ENCODE measurements at regions not wholly inside any gene's neighbourhood (a gene's known extent, or its start where the extent isn't known, plus 50 kb on each side); places are given as distances from the start of the nearest gene placed in this dataset.

- DNase-seq (ENCODE audit: low spot score) = no peak
Measured at GRCh38 chr21:38702196-38702595, 103.5 kb upstream of the ETS2 start.

GRCh38 chr21:38709876-38710275 is 95.9 kb upstream of the ETS2 start:
- DNase-seq (ENCODE audit: low spot score) = no peak

GRCh38 chr21:38712071-38712470 is 93.7 kb upstream of the ETS2 start:
- DNase-seq (ENCODE audit: low spot score) = no peak

GRCh38 chr21:38712664-38713063 is 93.1 kb upstream of the ETS2 start:
- DNase-seq (ENCODE audit: low spot score) = no peak

- no peak for DNase-seq (ENCODE audit: low spot score)
Measured at GRCh38 chr21:38714039-38714817, 91.5 kb upstream of the ETS2 start.

GRCh38 chr21:38714999-38715398 is 90.7 kb upstream of the ETS2 start:
- no peak for DNase-seq (ENCODE audit: low spot score)

- DNase-seq (ENCODE audit: low spot score) = no peak
Measured at GRCh38 chr21:38716088-38716487, 89.6 kb upstream of the ETS2 start.

GRCh38 chr21:38716942-38717341 is 88.8 kb upstream of the ETS2 start:
- no peak for DNase-seq (ENCODE audit: low spot score)

GRCh38 chr21:38718481-38718880 is 87.2 kb upstream of the ETS2 start:
- DNase-seq (ENCODE audit: low spot score) = no peak

GRCh38 chr21:38720074-38720473 is 85.7 kb upstream of the ETS2 start:
- no peak for DNase-seq (ENCODE audit: low spot score)

GRCh38 chr21:38721055-38721454 is 84.7 kb upstream of the ETS2 start:
- no peak for DNase-seq (ENCODE audit: low spot score)

GRCh38 chr21:38721958-38722357 is 83.8 kb upstream of the ETS2 start:
- no peak for DNase-seq (ENCODE audit: low spot score)

GRCh38 chr21:38725196-38726157 is 80.3 kb upstream of the ETS2 start:
- DNase-seq (ENCODE audit: low spot score) = no peak

- no peak for DNase-seq (ENCODE audit: low spot score)
Measured at GRCh38 chr21:38726482-38726881, 79.2 kb upstream of the ETS2 start.

- no peak for DNase-seq (ENCODE audit: low spot score)
Measured at GRCh38 chr21:38729291-38729690, 76.4 kb upstream of the ETS2 start.

- no peak for DNase-seq (ENCODE audit: low spot score)
Measured at GRCh38 chr21:38729754-38730379, 75.9 kb upstream of the ETS2 start.

- peak; percentile 53 for DNase-seq (ENCODE audit: low spot score)
Measured at GRCh38 chr21:38733972-38734546, 71.7 kb upstream of the ETS2 start.

- DNase-seq (ENCODE audit: low spot score) = no peak
Measured at GRCh38 chr21:38734646-38735365, 70.9 kb upstream of the ETS2 start.

- no peak for DNase-seq (ENCODE audit: low spot score)
Measured at GRCh38 chr21:38735626-38736206, 70.0 kb upstream of the ETS2 start.

GRCh38 chr21:38740090-38740489 is 65.6 kb upstream of the ETS2 start:
- DNase-seq (ENCODE audit: low spot score) = no peak

Measured in germinal center (tissue), 1 donor.